ENCODE measurements at regions not wholly inside any gene's neighbourhood (a gene's known extent, or its start where the extent isn't known, plus 50 kb on each side); places are given as distances from the start of the nearest gene placed in this dataset.

DNA sequence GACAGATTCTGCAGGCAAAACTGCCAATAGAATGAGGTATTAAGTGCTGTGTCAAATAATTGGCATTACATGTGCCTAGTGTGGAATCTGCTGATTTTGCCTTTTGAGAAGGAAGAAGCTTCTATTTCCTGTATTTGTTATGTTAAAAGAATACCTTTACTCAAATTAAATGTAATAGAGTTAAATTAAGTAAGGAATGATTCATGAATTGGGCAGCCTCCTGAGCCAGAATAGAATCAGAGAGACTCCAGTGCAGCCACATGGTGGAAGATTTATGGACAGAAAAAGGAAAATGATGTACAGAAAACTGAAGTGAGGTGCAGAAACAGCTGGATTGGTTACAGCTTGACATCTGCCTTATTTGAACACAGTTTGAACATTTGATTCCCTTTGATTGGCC lies 464.4 kb upstream of the SEMA6A start:
- Mint-ChIP-seq H3K4me1 (no peaks in the 10 kb centered on the region), H3K36me3 (ENCODE audit: low read depth) (no peaks in the 10 kb centered on the region), H3K9me3 (no peaks in the 10 kb centered on the region), H3K4me3 (no peak overlapping the region), H3K27ac (no peak overlapping the region), H3K27me3 (no peaks in the 10 kb centered on the region)
- no peak for DNase-seq
- intact Hi-C loops (cut with micrococcal nuclease) = no loop called here

DNA sequence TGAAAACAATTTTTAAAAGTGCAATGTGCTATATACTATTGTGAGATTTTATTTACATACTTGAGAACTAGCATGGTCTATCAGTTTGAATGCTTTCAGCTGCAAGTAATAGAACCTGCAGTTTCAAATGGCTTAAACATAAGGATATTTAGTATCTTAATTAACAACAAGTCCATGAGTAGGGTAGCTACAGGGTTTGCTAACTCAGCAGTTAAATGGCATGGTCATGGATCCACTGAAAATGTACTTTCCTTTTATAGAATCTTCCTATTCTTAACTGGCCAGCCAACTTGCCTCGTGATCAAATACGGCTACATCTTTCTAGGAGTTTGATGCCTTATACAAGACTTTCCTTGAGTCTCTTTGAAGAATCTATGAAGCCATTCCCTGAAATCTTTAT lies 452.8 kb upstream of the SEMA6A start:
- no peaks in the 10 kb centered on the region for H3K4me1 Mint-ChIP-seq
- intact Hi-C loops (cut with micrococcal nuclease) = no loop called here
- no peaks in the 10 kb centered on the region for H3K36me3 Mint-ChIP-seq (ENCODE audit: low read depth)
- DNase-seq = no peak
- H3K9me3 Mint-ChIP-seq = no peaks in the 10 kb centered on the region
- H3K27ac Mint-ChIP-seq = no peak overlapping the region
- no peak overlapping the region for H3K4me3 Mint-ChIP-seq
- no peaks in the 10 kb centered on the region for H3K27me3 Mint-ChIP-seq

DNA sequence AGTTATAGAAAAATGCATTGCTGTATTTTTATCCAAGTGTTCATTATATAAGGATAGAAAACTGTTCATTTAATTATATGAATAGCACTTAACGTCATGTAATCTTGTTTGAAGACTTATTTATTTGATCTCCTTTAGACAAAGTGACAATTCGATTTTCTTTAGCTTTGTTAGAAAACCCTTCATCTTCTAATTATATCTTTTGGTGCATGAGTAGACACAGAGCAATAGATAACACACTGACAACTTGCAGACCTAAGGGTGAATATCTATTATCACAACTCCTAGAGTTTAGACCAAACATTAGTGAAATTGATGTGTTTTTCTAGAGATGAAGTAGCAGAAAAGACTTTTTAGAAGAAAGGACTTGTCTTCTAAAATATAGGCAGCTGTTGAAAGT lies 446.4 kb upstream of the SEMA6A start:
- H3K4me3 Mint-ChIP-seq = no peak overlapping the region
- no peaks in the 10 kb centered on the region for H3K27me3 Mint-ChIP-seq

GRCh38 chr5:117013280-117013877 lies 438.8 kb upstream of the SEMA6A start:
- H3K27ac Mint-ChIP-seq = no peak overlapping the region
- H3K4me3 Mint-ChIP-seq = no peak overlapping the region

More for the DNA sequence above, 446.4 kb upstream of the SEMA6A start:
- DNase-seq = no peak
- H3K4me1 Mint-ChIP-seq = no peaks in the 10 kb centered on the region
- H3K36me3 Mint-ChIP-seq (ENCODE audit: low read depth) = no peaks in the 10 kb centered on the region
- no peak overlapping the region for H3K27ac Mint-ChIP-seq
- H3K9me3 Mint-ChIP-seq = no peaks in the 10 kb centered on the region
- intact Hi-C loops (cut with micrococcal nuclease) = no loop called here

DNA sequence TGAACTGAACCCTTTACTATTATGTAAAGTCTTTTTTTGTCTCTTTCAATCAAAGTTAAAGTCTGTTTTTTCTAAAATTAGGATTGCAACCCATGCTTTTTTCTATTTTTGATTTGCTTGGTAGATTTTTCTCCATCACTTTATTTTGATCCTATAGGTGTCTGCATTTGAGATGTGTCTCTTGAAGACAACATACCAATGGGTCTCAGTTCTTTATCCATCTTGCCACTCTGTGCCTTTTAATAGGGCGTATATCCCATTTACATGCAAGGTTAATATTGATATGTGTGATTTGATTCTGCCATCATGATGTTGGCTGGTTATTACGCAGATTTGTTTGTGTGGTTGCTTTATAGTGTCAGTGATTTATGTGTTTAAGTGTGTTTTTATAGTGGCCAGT lies 436.0 kb upstream of the SEMA6A start:
- no peak overlapping the region for H3K4me3 Mint-ChIP-seq
- no peaks in the 10 kb centered on the region for H3K27me3 Mint-ChIP-seq
- DNase-seq = no peak
- no peaks in the 10 kb centered on the region for H3K4me1 Mint-ChIP-seq
- no peaks in the 10 kb centered on the region for H3K36me3 Mint-ChIP-seq (ENCODE audit: low read depth)
- H3K9me3 Mint-ChIP-seq = peaks cover 4% of the 10 kb centered on the region
- intact Hi-C loops (cut with micrococcal nuclease) = no loop called here
- no peak overlapping the region for H3K27ac Mint-ChIP-seq

More at GRCh38 chr5:117013280-117013877, 438.8 kb upstream of the SEMA6A start:
- Mint-ChIP-seq H3K9me3 (no peaks in the 10 kb centered on the region), H3K36me3 (ENCODE audit: low read depth) (no peaks in the 10 kb centered on the region), H3K27me3 (no peaks in the 10 kb centered on the region), H3K4me1 (no peaks in the 10 kb centered on the region)
- intact Hi-C loops (cut with micrococcal nuclease) = no loop called here
- DNase-seq = no peak

DNA sequence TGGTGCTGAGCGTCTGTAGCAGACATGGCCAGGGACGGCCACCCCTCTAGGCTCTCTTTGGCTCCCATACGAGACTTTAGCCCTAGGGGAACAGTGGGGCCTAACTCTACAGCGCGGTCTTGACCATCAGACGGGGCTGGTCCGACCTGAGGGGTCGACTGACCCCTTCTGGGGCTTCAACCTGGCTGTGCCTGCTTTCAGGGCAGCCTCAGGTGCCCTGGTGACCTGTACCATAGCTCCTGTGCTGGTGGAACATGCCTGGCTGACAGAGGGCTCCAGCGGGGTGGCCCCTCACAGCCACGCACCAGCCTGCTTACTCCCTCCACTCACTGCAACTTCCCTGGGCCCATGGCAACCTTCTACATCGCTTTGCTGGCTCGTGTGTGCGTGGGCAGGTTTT lies 423.4 kb upstream of the SEMA6A start:
- no peak for DNase-seq
- Mint-ChIP-seq H3K9me3 (no peaks in the 10 kb centered on the region), H3K4me3 (no peak overlapping the region), H3K4me1 (no peaks in the 10 kb centered on the region), H3K36me3 (ENCODE audit: low read depth) (no peaks in the 10 kb centered on the region), H3K27me3 (no peaks in the 10 kb centered on the region), H3K27ac (no peak overlapping the region)
- intact Hi-C loops (cut with micrococcal nuclease) = no loop called here

DNA sequence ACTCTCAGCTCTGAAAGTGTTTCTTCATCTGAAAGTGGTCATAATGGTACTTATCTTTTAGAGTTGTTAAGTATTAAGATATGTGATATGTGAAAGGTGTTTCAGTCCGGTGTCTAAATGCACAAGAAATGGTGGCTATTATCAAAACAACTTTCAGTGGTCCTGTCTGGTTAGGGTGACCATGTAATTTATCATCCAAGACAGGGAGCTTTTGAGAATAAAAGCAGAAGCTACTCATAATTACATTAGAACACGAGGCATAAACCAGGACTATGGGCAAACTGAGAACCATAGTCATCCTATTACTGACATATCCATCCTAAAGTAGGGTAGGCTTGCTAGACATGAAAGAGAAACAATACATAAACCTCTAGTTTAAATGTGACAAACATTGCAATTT lies 418.1 kb upstream of the SEMA6A start:
- Mint-ChIP-seq H3K27me3 (no peaks in the 10 kb centered on the region), H3K27ac (no peak overlapping the region), H3K4me1 (no peaks in the 10 kb centered on the region), H3K36me3 (ENCODE audit: low read depth) (no peaks in the 10 kb centered on the region), H3K4me3 (no peak overlapping the region), H3K9me3 (no peaks in the 10 kb centered on the region)
- intact Hi-C loops (cut with micrococcal nuclease) = no loop called here
- DNase-seq = no peak

- Mint-ChIP-seq H3K4me3 (no peak overlapping the region), H3K4me1 (no peaks in the 10 kb centered on the region), H3K27ac (no peak overlapping the region), H3K27me3 (no peaks in the 10 kb centered on the region), H3K36me3 (ENCODE audit: low read depth) (no peaks in the 10 kb centered on the region), H3K9me3 (peaks cover 3% of the 10 kb centered on the region)
- intact Hi-C loops (cut with micrococcal nuclease) = no loop called here
- no peak for DNase-seq
Measured at GRCh38 chr5:116989995-116990394, 415.4 kb upstream of the SEMA6A start.

DNA sequence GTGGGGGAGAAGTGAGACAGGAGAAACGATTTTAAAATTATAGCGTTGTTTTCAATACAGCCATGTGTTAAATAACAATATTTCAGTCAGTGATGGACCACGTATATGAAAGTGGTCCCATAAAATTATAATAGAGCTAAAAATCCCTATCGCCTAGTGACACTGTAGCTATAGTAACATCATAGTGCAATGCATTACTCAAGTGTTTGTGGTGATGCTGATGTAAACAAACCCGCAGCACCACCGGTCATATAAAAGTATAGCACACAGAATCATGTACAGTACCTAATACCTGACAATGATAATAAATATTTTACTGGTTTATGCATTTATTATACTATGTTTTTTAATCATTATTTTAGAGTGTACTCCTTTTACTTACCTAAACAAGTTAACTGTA lies 407.4 kb upstream of the SEMA6A start:
- Mint-ChIP-seq H3K27ac (no peak overlapping the region), H3K4me1 (no peaks in the 10 kb centered on the region), H3K4me3 (no peak overlapping the region), H3K9me3 (peaks cover 3% of the 10 kb centered on the region), H3K36me3 (ENCODE audit: low read depth) (no peaks in the 10 kb centered on the region), H3K27me3 (no peaks in the 10 kb centered on the region)
- intact Hi-C loops (cut with micrococcal nuclease) = no loop called here
- no peak for DNase-seq

GRCh38 chr5:116980581-116980980 lies 406.0 kb upstream of the SEMA6A start:
- Mint-ChIP-seq H3K4me3 (no peak overlapping the region), H3K9me3 (no peaks in the 10 kb centered on the region), H3K4me1 (no peaks in the 10 kb centered on the region), H3K27ac (no peak overlapping the region), H3K27me3 (no peaks in the 10 kb centered on the region), H3K36me3 (ENCODE audit: low read depth) (no peaks in the 10 kb centered on the region)
- DNase-seq = no peak
- intact Hi-C loops (cut with micrococcal nuclease) = no loop called here

GRCh38 chr5:116976767-116977166 lies 402.1 kb upstream of the SEMA6A start:
- Mint-ChIP-seq H3K27me3 (no peaks in the 10 kb centered on the region), H3K4me3 (no peak overlapping the region), H3K36me3 (ENCODE audit: low read depth) (no peaks in the 10 kb centered on the region), H3K9me3 (no peaks in the 10 kb centered on the region), H3K4me1 (no peaks in the 10 kb centered on the region), H3K27ac (no peak overlapping the region)
- no peak for DNase-seq
- intact Hi-C loops (cut with micrococcal nuclease) = no loop called here

DNA sequence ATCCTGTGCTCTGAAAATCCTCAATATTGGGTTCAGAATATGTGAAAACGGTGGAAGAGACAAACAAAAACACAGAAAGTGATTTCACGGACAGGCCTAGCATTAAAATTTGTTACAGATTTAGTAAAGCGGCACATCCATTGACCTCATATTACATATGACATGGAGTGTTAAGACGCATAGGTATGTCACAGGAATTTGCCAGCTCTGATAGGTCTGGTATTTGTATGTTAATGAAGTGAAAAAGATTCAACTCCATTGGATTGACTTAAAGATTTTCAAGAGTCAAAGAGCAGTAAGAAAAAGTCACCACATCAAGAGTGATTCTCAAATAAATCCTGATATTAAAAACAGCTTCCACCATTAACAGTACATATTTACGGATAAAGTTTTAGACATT lies 396.5 kb upstream of the SEMA6A start:
- Mint-ChIP-seq H3K4me3 (no peak overlapping the region), H3K27ac (no peak overlapping the region), H3K4me1 (no peaks in the 10 kb centered on the region), H3K27me3 (no peaks in the 10 kb centered on the region), H3K36me3 (ENCODE audit: low read depth) (no peaks in the 10 kb centered on the region), H3K9me3 (no peaks in the 10 kb centered on the region)
- intact Hi-C loops (cut with micrococcal nuclease) = no loop called here
- no peak for DNase-seq

DNA sequence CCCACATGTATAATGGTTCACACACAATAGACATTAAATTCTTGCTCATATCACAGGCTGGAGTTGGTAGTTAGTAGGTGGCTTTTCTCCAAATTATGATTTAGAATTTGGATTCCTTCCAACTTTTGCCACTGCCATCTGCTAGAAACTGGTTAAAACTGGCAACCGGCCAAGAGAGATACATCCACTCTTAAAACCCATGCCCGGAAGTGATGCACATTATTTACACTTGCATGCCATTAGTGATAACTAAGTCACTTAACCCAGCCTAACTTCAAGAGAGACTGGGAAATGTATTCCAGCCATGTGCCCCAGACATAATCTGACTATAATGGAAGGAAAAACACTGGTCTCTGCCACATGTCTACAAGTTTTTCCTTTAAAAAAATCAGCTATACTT lies 395.7 kb upstream of the SEMA6A start:
- no peak overlapping the region for H3K27ac Mint-ChIP-seq
- no peak for DNase-seq
- no peaks in the 10 kb centered on the region for H3K36me3 Mint-ChIP-seq (ENCODE audit: low read depth)
- intact Hi-C loops (cut with micrococcal nuclease) = no loop called here
- H3K9me3 Mint-ChIP-seq = no peaks in the 10 kb centered on the region
- H3K4me3 Mint-ChIP-seq = no peak overlapping the region
- H3K27me3 Mint-ChIP-seq = no peaks in the 10 kb centered on the region
- no peaks in the 10 kb centered on the region for H3K4me1 Mint-ChIP-seq

DNA sequence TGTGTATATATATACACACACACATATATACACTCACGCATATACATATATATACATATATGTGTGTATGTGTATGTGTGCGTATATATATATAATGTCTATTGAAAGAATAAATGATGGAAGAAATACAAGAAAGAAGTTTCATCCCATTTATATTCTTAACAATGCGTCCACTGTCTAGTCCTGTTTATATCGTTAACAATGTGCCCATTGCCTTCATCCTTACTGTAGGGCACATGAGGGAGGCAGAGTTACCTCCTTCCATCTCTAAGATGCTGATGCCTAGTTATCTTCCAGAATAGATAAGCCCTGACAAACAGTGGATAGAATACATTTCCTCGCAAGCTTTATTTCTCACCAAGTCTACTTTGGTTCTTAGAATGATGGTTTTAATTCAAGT lies 389.8 kb upstream of the SEMA6A start:
- DNase-seq = no peak
- no peaks in the 10 kb centered on the region for H3K4me1 Mint-ChIP-seq
- H3K27ac Mint-ChIP-seq = no peak overlapping the region
- H3K9me3 Mint-ChIP-seq = no peaks in the 10 kb centered on the region
- no peak overlapping the region for H3K4me3 Mint-ChIP-seq
- H3K27me3 Mint-ChIP-seq = no peaks in the 10 kb centered on the region
- intact Hi-C loops (cut with micrococcal nuclease) = no loop called here
- H3K36me3 Mint-ChIP-seq (ENCODE audit: low read depth) = no peaks in the 10 kb centered on the region

- no peak overlapping the region for H3K4me3 Mint-ChIP-seq
- no peaks in the 10 kb centered on the region for H3K4me1 Mint-ChIP-seq
- H3K27ac Mint-ChIP-seq = no peak overlapping the region
- DNase-seq = no peak
- no peaks in the 10 kb centered on the region for H3K27me3 Mint-ChIP-seq
- H3K36me3 Mint-ChIP-seq (ENCODE audit: low read depth) = no peaks in the 10 kb centered on the region
- no peaks in the 10 kb centered on the region for H3K9me3 Mint-ChIP-seq
- intact Hi-C loops (cut with micrococcal nuclease) = no loop called here
Measured at GRCh38 chr5:116961021-116961420, 386.4 kb upstream of the SEMA6A start.

All from activated CD4-positive, alpha-beta T cell treated with anti-CD3 and anti-CD28 coated beads, Interleukin-2, amount 10 ng/mL, durations not matched to agents 24 days and 14 days (primary cell).